DND-41 (cell line): ENCODE measurements at regions not wholly inside any gene's neighbourhood (a gene's known extent, or its start where the extent isn't known, plus 50 kb on each side); places are given as distances from the start of the nearest gene placed in this dataset.

Experiments
- ATAC-seq: fragments of 200-7000 bp; cut with Tn5 transposase; 3 replicates; pipeline ENCODE4 v1.9.1; 2021; ENCODE audit warnings: low read depth; ENCODE audit not compliant: insufficient read depth
- DNase-seq: peaks from one replicate; pipeline ENCODE4 v3.0.0-alpha.2; 2020
- H2AFZ ChIP-seq: 2 replicates; pipeline ENCODE4 v1.6.0; 2012; ENCODE audit warnings: low read depth, low read length
- H3K27ac ChIP-seq: 2 replicates; pipeline ENCODE4 v1.5.1; 2012; ENCODE audit warnings: low read length, inconsistent platforms
- H3K27me3 ChIP-seq: fragments of 200-600 bp; sonication (generic); 2 replicates; pipeline ENCODE4 v1.6.0; 2012; ENCODE audit warnings: low read length, mild to moderate bottlenecking, inconsistent platforms; ENCODE audit not compliant: insufficient read depth, poor library complexity
- H3K36me3 ChIP-seq: 2 replicates; pipeline ENCODE4 v1.5.1; 2012; ENCODE audit warnings: low read length, inconsistent platforms; ENCODE audit not compliant: insufficient read depth
- H3K4me1 ChIP-seq: 2 replicates; pipeline ENCODE4 v1.5.1; 2012; ENCODE audit warnings: mild to moderate bottlenecking, low read length; ENCODE audit not compliant: insufficient read depth
- H3K4me2 ChIP-seq: 2 replicates; pipeline ENCODE4 v1.6.0; 2012; ENCODE audit warnings: mild to moderate bottlenecking, moderate library complexity, low read length, inconsistent platforms; ENCODE audit not compliant: insufficient read depth
- H3K4me3 ChIP-seq, 2 experiments: fragments of 200-600 bp in 1 of 2; shearing (Covaris generic) in 1 of 2; 2 replicates each; pipeline ENCODE4 v1.5.1; 2012 to 2016; ENCODE audit warnings: inconsistent platforms in 2 of 2, low read length in 2 of 2, mild to moderate bottlenecking in 2 of 2, low read depth in 1 of 2, moderate library complexity in 1 of 2
- H3K79me2 ChIP-seq: 2 replicates; pipeline ENCODE4 v1.6.0; 2012; ENCODE audit warnings: low read length, inconsistent platforms; ENCODE audit not compliant: insufficient read depth
- H3K9ac ChIP-seq: 2 replicates; pipeline ENCODE4 v1.6.0; 2012; ENCODE audit warnings: low read depth, mild to moderate bottlenecking, inconsistent platforms, low read length, moderate library complexity
- H3K9me3 ChIP-seq: 2 replicates; pipeline ENCODE4 v1.5.1; 2012; ENCODE audit warnings: low read length, moderate library complexity, mild to moderate bottlenecking, inconsistent platforms; ENCODE audit not compliant: insufficient read depth, severe bottlenecking
- H4K20me1 ChIP-seq: 2 replicates; pipeline ENCODE4 v1.6.0; 2012; ENCODE audit warnings: low read length; ENCODE audit not compliant: insufficient read depth
- EZH2 ChIP-seq: IDR thresholded peaks from 3 replicates; pipeline ENCODE4 v1.6.1; 2012; ENCODE audit warnings: borderline replicate concordance, low read depth, mild to moderate bottlenecking, moderate library complexity, low read length, inconsistent platforms; ENCODE audit not compliant: severe bottlenecking
- TF ChIP-seq, protein P1 (sequence below): IDR thresholded peaks from 2 replicates; pipeline ENCODE4 v1.5.1; 2012; ENCODE audit warnings: borderline replicate concordance, low read length, moderate library complexity, mild to moderate bottlenecking; ENCODE audit not compliant: poor library complexity, severe bottlenecking; ENCODE audit errors: extremely low read depth

DNA sequence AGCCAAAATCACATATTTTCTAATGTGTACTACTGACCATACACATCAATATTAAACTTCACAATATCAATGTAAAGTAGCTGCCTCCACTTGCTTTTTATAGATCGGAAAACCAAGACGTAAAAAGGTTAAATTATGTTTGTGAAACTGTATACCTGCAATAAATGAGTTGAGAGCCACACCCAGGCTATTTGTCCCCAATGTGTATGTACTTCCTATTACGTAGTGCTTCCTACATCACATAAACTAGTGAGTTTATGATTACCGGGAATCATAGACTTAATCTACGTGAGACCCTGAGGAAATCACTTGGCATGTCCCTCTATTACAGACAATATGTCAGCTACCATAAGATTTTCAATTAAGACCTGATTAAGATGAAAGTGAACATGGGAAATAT, 903.4 kb downstream of the RAB28 start:
- H3K4me2 ChIP-seq: no peak overlapping the region
- H3K79me2 ChIP-seq: no peaks in the 10 kb centered on the region
- H4K20me1 ChIP-seq: no peaks in the 10 kb centered on the region
- no peak overlapping the region for H3K27ac ChIP-seq
- H2AFZ ChIP-seq: no peak overlapping the region
- no peaks in the 10 kb centered on the region for H3K27me3 ChIP-seq
- TF ChIP-seq, protein P1, sequence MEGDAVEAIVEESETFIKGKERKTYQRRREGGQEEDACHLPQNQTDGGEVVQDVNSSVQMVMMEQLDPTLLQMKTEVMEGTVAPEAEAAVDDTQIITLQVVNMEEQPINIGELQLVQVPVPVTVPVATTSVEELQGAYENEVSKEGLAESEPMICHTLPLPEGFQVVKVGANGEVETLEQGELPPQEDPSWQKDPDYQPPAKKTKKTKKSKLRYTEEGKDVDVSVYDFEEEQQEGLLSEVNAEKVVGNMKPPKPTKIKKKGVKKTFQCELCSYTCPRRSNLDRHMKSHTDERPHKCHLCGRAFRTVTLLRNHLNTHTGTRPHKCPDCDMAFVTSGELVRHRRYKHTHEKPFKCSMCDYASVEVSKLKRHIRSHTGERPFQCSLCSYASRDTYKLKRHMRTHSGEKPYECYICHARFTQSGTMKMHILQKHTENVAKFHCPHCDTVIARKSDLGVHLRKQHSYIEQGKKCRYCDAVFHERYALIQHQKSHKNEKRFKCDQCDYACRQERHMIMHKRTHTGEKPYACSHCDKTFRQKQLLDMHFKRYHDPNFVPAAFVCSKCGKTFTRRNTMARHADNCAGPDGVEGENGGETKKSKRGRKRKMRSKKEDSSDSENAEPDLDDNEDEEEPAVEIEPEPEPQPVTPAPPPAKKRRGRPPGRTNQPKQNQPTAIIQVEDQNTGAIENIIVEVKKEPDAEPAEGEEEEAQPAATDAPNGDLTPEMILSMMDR: no peak
- TF ChIP-seq EZH2: no peak
- no peaks in the 10 kb centered on the region for H3K4me1 ChIP-seq
- no peaks in the 10 kb centered on the region for H3K36me3 ChIP-seq
- no peak overlapping the region for H3K4me3 ChIP-seq
- no peak overlapping the region for H3K9ac ChIP-seq
- ATAC-seq (no peak), DNase-seq (no peak)
- H3K9me3 ChIP-seq: no peaks in the 10 kb centered on the region

DNA sequence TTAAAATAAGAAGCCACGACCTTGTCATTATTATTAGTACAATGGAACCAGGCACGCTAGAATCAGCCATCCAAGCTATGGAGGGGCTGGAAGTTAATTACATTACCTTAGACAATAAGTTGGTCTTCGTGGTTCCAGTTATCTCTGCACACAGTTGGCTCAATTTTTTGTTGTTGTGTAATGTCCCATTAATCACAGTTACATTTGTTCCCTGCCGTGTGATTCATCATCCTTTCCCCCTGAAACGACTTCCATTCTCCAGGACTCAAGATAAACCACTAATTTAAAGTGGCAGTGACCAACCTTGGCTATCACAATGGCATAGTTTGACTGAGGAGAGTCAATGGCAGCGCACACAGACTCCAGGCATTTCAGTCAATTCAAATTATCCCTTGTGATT, 905.0 kb downstream of the RAB28 start:
- TF ChIP-seq, protein P1: no peak
- no peak for TF ChIP-seq EZH2
- no peak for DNase-seq
- H2AFZ ChIP-seq: no peak overlapping the region
- H3K4me2 ChIP-seq: no peak overlapping the region
- H4K20me1 ChIP-seq: no peaks in the 10 kb centered on the region
- no peaks in the 10 kb centered on the region for H3K36me3 ChIP-seq
- H3K79me2 ChIP-seq: no peaks in the 10 kb centered on the region
- no peak overlapping the region for H3K27ac ChIP-seq
- H3K9me3 ChIP-seq: no peaks in the 10 kb centered on the region
- H3K9ac ChIP-seq: no peak overlapping the region
- ATAC-seq: no peak
- no peaks in the 10 kb centered on the region for H3K27me3 ChIP-seq
- H3K4me1 ChIP-seq: no peaks in the 10 kb centered on the region
- H3K4me3 ChIP-seq: no peak overlapping the region

DNA sequence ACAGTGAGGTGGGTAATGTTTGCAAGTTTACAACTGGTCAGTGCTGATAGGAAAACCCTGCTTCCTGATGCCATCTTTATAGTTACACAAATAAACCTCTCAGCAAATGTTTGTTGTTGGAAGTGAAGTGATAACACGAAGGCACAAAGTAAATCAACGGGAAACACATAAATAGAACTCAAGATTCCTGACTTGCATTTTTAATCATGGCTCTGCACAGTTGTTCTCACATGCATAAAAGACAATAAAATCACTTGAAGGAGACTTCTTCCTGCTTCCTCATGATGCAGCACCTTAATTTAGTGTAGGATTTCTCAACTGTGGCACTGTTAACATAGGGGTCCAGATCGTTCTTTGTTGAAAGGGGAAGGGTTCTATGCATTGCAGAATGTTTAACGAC, 907.7 kb downstream of the RAB28 start:
- Histone ChIP-seq H3K4me1 (no peaks in the 10 kb centered on the region), H3K4me3 (no peak overlapping the region), H2AFZ (no peak overlapping the region), H3K27me3 (no peaks in the 10 kb centered on the region), H3K36me3 (no peaks in the 10 kb centered on the region), H4K20me1 (no peaks in the 10 kb centered on the region), H3K27ac (no peak overlapping the region), H3K9ac (no peak overlapping the region), H3K9me3 (no peaks in the 10 kb centered on the region), H3K4me2 (no peak overlapping the region), H3K79me2 (no peaks in the 10 kb centered on the region)
- TF ChIP-seq, protein P1: no peak
- no peak for TF ChIP-seq EZH2
- ATAC-seq (no peak), DNase-seq (no peak)

DNA sequence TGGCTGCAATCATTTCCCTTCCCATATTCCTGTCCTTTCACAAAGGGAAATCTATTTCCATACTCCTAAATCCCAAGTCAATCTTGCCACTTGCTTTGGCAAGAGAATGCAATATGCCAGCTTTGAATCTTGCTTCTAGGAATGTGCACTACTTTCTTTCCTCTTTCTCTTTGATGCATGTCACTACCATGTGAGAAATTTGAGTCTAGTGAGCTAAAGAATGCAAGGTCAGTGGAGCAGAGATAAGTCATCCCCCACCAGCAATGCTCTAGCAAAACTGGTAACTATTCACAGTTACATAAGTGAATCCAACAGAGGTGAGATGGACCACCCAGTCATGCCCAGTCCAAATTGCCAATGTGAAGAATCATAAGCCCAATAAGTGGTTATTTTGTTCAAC, 910.4 kb downstream of the RAB28 start:
- Histone ChIP-seq H3K9ac (no peak overlapping the region), H3K4me3 (no peak overlapping the region), H2AFZ (no peak overlapping the region), H3K9me3 (no peaks in the 10 kb centered on the region), H3K36me3 (no peaks in the 10 kb centered on the region), H3K27ac (no peak overlapping the region), H3K4me2 (no peak overlapping the region), H4K20me1 (no peaks in the 10 kb centered on the region), H3K27me3 (no peaks in the 10 kb centered on the region), H3K4me1 (no peaks in the 10 kb centered on the region), H3K79me2 (no peaks in the 10 kb centered on the region)
- no peak for TF ChIP-seq EZH2
- TF ChIP-seq, protein P1: no peak
- ATAC-seq (no peak), DNase-seq (no peak)
